GM19351 (cell line): ENCODE measurements at regions not wholly inside any gene's neighbourhood (a gene's known extent, or its start where the extent isn't known, plus 50 kb on each side); places are given as distances from the start of the nearest gene placed in this dataset.

ENCODE experiments used
- ATAC-seq: cut with Tn5 transposase; IDR thresholded peaks from one replicate; pipeline ENCODE4 v1.9.1; 2021; ENCODE audit warnings: mild to moderate bottlenecking, moderate library complexity; ENCODE audit not compliant: unreplicated experiment

GRCh38 chr6:9957215-9957759, 457.6 kb downstream of the TFAP2A start:
- no peak for ATAC-seq

GRCh38 chr6:9948678-9949077, 466.2 kb downstream of the TFAP2A start:
- ATAC-seq, result no peak

GRCh38 chr6:9943986-9944385, 470.9 kb downstream of the TFAP2A start:
- no peak for ATAC-seq

GRCh38 chr6:9943026-9943425, 471.8 kb downstream of the TFAP2A start:
- no peak for ATAC-seq

GRCh38 chr6:9942131-9942530, 472.7 kb downstream of the TFAP2A start:
- ATAC-seq, result no peak

GRCh38 chr6:9938801-9939200, 476.1 kb downstream of the TFAP2A start:
- ATAC-seq, result no peak

GRCh38 chr6:9937031-9937763, 477.7 kb downstream of the TFAP2A start:
- ATAC-seq, result no peak

GRCh38 chr6:9936551-9936950, 478.3 kb downstream of the TFAP2A start:
- no peak for ATAC-seq

GRCh38 chr6:9933677-9934076, 481.2 kb downstream of the TFAP2A start:
- no peak for ATAC-seq

- ATAC-seq, result no peak
Observed at GRCh38 chr6:9927275-9927674, 487.6 kb downstream of the TFAP2A start.

GRCh38 chr6:9924971-9925370, 489.9 kb downstream of the TFAP2A start:
- ATAC-seq, result no peak

- no peak for ATAC-seq
Observed at GRCh38 chr6:9921366-9921765, 493.5 kb downstream of the TFAP2A start.

- ATAC-seq, result no peak
Observed at GRCh38 chr6:9914951-9915350, 499.9 kb downstream of the TFAP2A start.

- no peak for ATAC-seq
Observed at GRCh38 chr6:9901376-9901775, 513.5 kb downstream of the TFAP2A start.

- ATAC-seq, result no peak
Observed at GRCh38 chr6:9896806-9897205, 518.1 kb downstream of the TFAP2A start.

GRCh38 chr6:9890893-9891292, 524.0 kb downstream of the TFAP2A start:
- no peak for ATAC-seq

- ATAC-seq, result no peak
Observed at GRCh38 chr6:9890469-9890868, 524.4 kb downstream of the TFAP2A start.

- ATAC-seq, result no peak
Observed at GRCh38 chr6:9878535-9878934, 536.3 kb downstream of the TFAP2A start.

- no peak for ATAC-seq
Observed at GRCh38 chr6:9875605-9876353, 539.1 kb downstream of the TFAP2A start.

GRCh38 chr6:9862603-9863167, 552.2 kb downstream of the TFAP2A start:
- ATAC-seq, result no peak

- ATAC-seq, result no peak
Observed at GRCh38 chr6:9851541-9852380, 563.1 kb downstream of the TFAP2A start.
